Panc1 (cell line): ENCODE measurements at regions not wholly inside any gene's neighbourhood (a gene's known extent, or its start where the extent isn't known, plus 50 kb on each side); places are given as distances from the start of the nearest gene placed in this dataset.

Source experiments
- CTCF ChIP-seq: fragments of 450-650 bp; IDR thresholded peaks from 2 replicates; pipeline ENCODE4 v1.5.1; 2017; ENCODE audit warnings: mild to moderate bottlenecking
- POLR2AphosphoS5 ChIP-seq: IDR thresholded peaks from 2 replicates; pipeline ENCODE4 v1.6.1; 2012; ENCODE audit warnings: mild to moderate bottlenecking, low read depth, low read length, moderate library complexity
- TF ChIP-seq, protein P1 (sequence below), 2 experiments: IDR thresholded peaks; 2 replicates each; pipeline ENCODE4 v1.6.1; 2011 to 2012; ENCODE audit warnings: low read depth in 2 of 2, control low read depth in 1 of 2, low read length in 1 of 2, mild to moderate bottlenecking in 1 of 2, moderate library complexity in 1 of 2; ENCODE audit not compliant: insufficient read depth in 1 of 2

DNA sequence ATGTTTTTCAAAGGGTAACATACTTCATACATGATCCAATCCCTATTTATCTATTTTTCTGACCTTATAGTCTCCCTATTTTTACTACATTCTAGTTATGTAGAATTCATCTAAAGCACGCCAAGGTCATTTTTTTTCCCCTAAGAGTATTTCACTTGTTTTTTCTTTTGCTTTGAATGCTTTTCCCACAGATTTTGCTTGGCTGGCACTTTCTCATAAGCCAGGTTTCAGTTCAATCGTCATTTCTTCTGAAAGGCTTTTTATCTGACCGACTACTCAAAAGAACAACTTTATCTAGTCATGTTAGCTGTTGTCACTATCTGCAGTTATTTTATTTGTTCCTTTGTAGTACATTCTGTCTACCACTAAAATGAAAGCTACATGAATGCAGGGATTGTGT is 1274.6 kb downstream of the REEP3 start:
- TF ChIP-seq POLR2AphosphoS5: no peak
- no peak for TF ChIP-seq CTCF
- TF ChIP-seq, protein P1, sequence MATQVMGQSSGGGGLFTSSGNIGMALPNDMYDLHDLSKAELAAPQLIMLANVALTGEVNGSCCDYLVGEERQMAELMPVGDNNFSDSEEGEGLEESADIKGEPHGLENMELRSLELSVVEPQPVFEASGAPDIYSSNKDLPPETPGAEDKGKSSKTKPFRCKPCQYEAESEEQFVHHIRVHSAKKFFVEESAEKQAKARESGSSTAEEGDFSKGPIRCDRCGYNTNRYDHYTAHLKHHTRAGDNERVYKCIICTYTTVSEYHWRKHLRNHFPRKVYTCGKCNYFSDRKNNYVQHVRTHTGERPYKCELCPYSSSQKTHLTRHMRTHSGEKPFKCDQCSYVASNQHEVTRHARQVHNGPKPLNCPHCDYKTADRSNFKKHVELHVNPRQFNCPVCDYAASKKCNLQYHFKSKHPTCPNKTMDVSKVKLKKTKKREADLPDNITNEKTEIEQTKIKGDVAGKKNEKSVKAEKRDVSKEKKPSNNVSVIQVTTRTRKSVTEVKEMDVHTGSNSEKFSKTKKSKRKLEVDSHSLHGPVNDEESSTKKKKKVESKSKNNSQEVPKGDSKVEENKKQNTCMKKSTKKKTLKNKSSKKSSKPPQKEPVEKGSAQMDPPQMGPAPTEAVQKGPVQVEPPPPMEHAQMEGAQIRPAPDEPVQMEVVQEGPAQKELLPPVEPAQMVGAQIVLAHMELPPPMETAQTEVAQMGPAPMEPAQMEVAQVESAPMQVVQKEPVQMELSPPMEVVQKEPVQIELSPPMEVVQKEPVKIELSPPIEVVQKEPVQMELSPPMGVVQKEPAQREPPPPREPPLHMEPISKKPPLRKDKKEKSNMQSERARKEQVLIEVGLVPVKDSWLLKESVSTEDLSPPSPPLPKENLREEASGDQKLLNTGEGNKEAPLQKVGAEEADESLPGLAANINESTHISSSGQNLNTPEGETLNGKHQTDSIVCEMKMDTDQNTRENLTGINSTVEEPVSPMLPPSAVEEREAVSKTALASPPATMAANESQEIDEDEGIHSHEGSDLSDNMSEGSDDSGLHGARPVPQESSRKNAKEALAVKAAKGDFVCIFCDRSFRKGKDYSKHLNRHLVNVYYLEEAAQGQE (IDR thresholded peaks at IDR 0.05; ENCODE audit: insufficient read depth in 1 of 2, low read depth in 2 of 2, low read length in 1 of 2): no peak
